Neural cell (in vitro differentiated cells): ENCODE measurements at regions not wholly inside any gene's neighbourhood (a gene's known extent, or its start where the extent isn't known, plus 50 kb on each side); places are given as distances from the start of the nearest gene placed in this dataset.

Experiments used
- H2AFZ ChIP-seq: fragments of 200-600, 300-800 bp; sonication (generic), shearing (Covaris generic); 2 replicates; pipeline ENCODE4 v1.6.0; 2014; ENCODE audit warnings: low read depth, mild to moderate bottlenecking, antibody characterized with exemption, low read length, moderate library complexity
- H3F3A ChIP-seq: fragments of 200-600 bp; shearing (Covaris generic); 2 replicates; pipeline ENCODE4 v1.6.1; 2016; ENCODE audit warnings: mild to moderate bottlenecking, moderate library complexity, mixed read lengths, antibody characterized with exemption, low read length; ENCODE audit not compliant: insufficient read depth, poor library complexity, severe bottlenecking
- H3K27ac ChIP-seq: fragments of 200-600, 300-800 bp; sonication (generic), shearing (Covaris generic); 2 replicates; pipeline ENCODE4 v1.5.1; 2014; ENCODE audit warnings: mild to moderate bottlenecking, low read length, moderate library complexity
- H3K27me3 ChIP-seq: fragments of 300-800, 200-600 bp; sonication (generic), shearing (Covaris generic); 2 replicates; pipeline ENCODE4 v1.6.0; 2014; ENCODE audit warnings: mild to moderate bottlenecking, low read depth, low read length, moderate library complexity; ENCODE audit not compliant: insufficient read depth
- H3K36me3 ChIP-seq: fragments of 300-800, 200-600 bp; sonication (generic), shearing (Covaris generic); 2 replicates; pipeline ENCODE4 v1.5.1; 2014; ENCODE audit warnings: mild to moderate bottlenecking, antibody characterized with exemption, low read length, moderate library complexity; ENCODE audit not compliant: insufficient read depth
- H3K4me2 ChIP-seq: fragments of 300-800, 200-600 bp; sonication (generic), shearing (Covaris generic); 2 replicates; pipeline ENCODE4 v1.6.0; 2014; ENCODE audit warnings: mild to moderate bottlenecking, low read length
- H3K4me3 ChIP-seq: fragments of 300-800, 200-600 bp; sonication (generic), shearing (Covaris generic); 2 replicates; pipeline ENCODE4 v1.5.1; 2014; ENCODE audit warnings: mild to moderate bottlenecking, low read length, moderate library complexity
- H3K79me2 ChIP-seq: fragments of 200-600 bp; shearing (Covaris generic); replicated peaks from 2 replicates; pipeline ENCODE4 v1.6.0; 2014; ENCODE audit warnings: mild to moderate bottlenecking, low read length, moderate library complexity; ENCODE audit not compliant: insufficient read depth
- H3K9ac ChIP-seq: fragments of 300-800, 200-600 bp; sonication (generic), shearing (Covaris generic); 2 replicates; pipeline ENCODE4 v1.6.1; 2016; ENCODE audit warnings: mild to moderate bottlenecking, low read length, mixed read lengths
- H3K9me2 ChIP-seq: fragments of 200-600 bp; shearing (Covaris generic); 2 replicates; pipeline ENCODE4 v1.6.1; 2016; ENCODE audit warnings: mild to moderate bottlenecking, low read length, mixed read lengths; ENCODE audit not compliant: insufficient read depth
- H3K9me3 ChIP-seq: fragments of 200-600, 300-800 bp; sonication (generic), shearing (Covaris generic); 2 replicates; pipeline ENCODE4 v1.6.1; 2016; ENCODE audit warnings: mild to moderate bottlenecking, mixed run types, low read length, moderate library complexity, mixed read lengths
- H4K20me1 ChIP-seq: fragments of 200-600 bp; shearing (Covaris generic); 2 replicates; pipeline ENCODE4 v1.6.1; 2016; ENCODE audit warnings: mild to moderate bottlenecking, mixed run types; ENCODE audit not compliant: insufficient read depth
- CTCF ChIP-seq: fragments of 450-650 bp; IDR thresholded peaks from 2 replicates; pipeline ENCODE4 v1.5.1; 2014; ENCODE audit warnings: antibody characterized with exemption, mild to moderate bottlenecking, moderate library complexity; ENCODE audit not compliant: poor library complexity, severe bottlenecking
- EP300 ChIP-seq: fragments of 450-650 bp; conservative IDR thresholded peaks from 2 replicates; pipeline ENCODE4 v1.6.1; 2014; ENCODE audit warnings: antibody characterized with exemption, mild to moderate bottlenecking, moderate library complexity; ENCODE audit not compliant: poor library complexity, severe bottlenecking
- EZH2 ChIP-seq: fragments of 200-600, 300-800 bp; shearing (Covaris generic), sonication (generic); IDR thresholded peaks from 2 replicates; pipeline ENCODE4 v1.6.1; 2014; ENCODE audit warnings: antibody characterized with exemption, low read length, borderline replicate concordance, mild to moderate bottlenecking; ENCODE audit not compliant: insufficient read depth, poor library complexity, severe bottlenecking
- MXI1 ChIP-seq: fragments of 450-650 bp; conservative IDR thresholded peaks from 2 replicates; pipeline ENCODE4 v1.6.1; 2014; ENCODE audit warnings: antibody characterized with exemption, mild to moderate bottlenecking; ENCODE audit not compliant: poor library complexity, severe bottlenecking
- POLR2AphosphoS5 ChIP-seq: IDR thresholded peaks from 2 replicates; pipeline ENCODE4 v1.6.1; 2012
- RAD21 ChIP-seq: fragments of 450-650 bp; conservative IDR thresholded peaks from 2 replicates; pipeline ENCODE4 v1.6.1; 2014; ENCODE audit warnings: antibody characterized with exemption, mild to moderate bottlenecking, moderate library complexity
- SMC3 ChIP-seq: fragments of 450-650 bp; conservative IDR thresholded peaks from 2 replicates; pipeline ENCODE4 v1.6.1; 2014; ENCODE audit warnings: antibody characterized with exemption, mild to moderate bottlenecking, moderate library complexity; ENCODE audit not compliant: poor library complexity
- TAF1 ChIP-seq: IDR thresholded peaks from 2 replicates; pipeline ENCODE4 v1.6.1; 2012; ENCODE audit warnings: low read depth
- TF ChIP-seq, protein P1 (sequence below): IDR thresholded peaks from 2 replicates; pipeline ENCODE4 v1.6.1; 2012; ENCODE audit warnings: borderline replicate concordance

- no peak overlapping the region for H3K9ac ChIP-seq
- H3F3A ChIP-seq = no peaks in the 10 kb centered on the region
- no peaks in the 10 kb centered on the region for H3K36me3 ChIP-seq
- no peak overlapping the region for H3K27ac ChIP-seq
- no peak overlapping the region for H3K4me2 ChIP-seq
- no peak overlapping the region for H3K4me3 ChIP-seq
- no peaks in the 10 kb centered on the region for H3K9me3 ChIP-seq
- TF ChIP-seq, protein P1, sequence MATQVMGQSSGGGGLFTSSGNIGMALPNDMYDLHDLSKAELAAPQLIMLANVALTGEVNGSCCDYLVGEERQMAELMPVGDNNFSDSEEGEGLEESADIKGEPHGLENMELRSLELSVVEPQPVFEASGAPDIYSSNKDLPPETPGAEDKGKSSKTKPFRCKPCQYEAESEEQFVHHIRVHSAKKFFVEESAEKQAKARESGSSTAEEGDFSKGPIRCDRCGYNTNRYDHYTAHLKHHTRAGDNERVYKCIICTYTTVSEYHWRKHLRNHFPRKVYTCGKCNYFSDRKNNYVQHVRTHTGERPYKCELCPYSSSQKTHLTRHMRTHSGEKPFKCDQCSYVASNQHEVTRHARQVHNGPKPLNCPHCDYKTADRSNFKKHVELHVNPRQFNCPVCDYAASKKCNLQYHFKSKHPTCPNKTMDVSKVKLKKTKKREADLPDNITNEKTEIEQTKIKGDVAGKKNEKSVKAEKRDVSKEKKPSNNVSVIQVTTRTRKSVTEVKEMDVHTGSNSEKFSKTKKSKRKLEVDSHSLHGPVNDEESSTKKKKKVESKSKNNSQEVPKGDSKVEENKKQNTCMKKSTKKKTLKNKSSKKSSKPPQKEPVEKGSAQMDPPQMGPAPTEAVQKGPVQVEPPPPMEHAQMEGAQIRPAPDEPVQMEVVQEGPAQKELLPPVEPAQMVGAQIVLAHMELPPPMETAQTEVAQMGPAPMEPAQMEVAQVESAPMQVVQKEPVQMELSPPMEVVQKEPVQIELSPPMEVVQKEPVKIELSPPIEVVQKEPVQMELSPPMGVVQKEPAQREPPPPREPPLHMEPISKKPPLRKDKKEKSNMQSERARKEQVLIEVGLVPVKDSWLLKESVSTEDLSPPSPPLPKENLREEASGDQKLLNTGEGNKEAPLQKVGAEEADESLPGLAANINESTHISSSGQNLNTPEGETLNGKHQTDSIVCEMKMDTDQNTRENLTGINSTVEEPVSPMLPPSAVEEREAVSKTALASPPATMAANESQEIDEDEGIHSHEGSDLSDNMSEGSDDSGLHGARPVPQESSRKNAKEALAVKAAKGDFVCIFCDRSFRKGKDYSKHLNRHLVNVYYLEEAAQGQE = no peak
- TF ChIP-seq POLR2AphosphoS5 (no peak), RAD21 (no peak), MXI1 (no peak), EP300 (no peak), EZH2 (no peak), SMC3 (no peak)
- H3K9me2 ChIP-seq = no peaks in the 10 kb centered on the region
- H2AFZ ChIP-seq = no peak overlapping the region
- H4K20me1 ChIP-seq = no peaks in the 10 kb centered on the region
- no peaks in the 10 kb centered on the region for H3K79me2 ChIP-seq
- no peaks in the 10 kb centered on the region for H3K27me3 ChIP-seq
Measured at GRCh38 chr12:38056701-38057689, 259.6 kb upstream of the ALG10B start.

GRCh38 chr12:38099686-38100085, 216.9 kb upstream of the ALG10B start:
- H2AFZ ChIP-seq = no peak overlapping the region
- H3F3A ChIP-seq = no peaks in the 10 kb centered on the region
- no peaks in the 10 kb centered on the region for H3K9me3 ChIP-seq
- H4K20me1 ChIP-seq = no peaks in the 10 kb centered on the region
- H3K79me2 ChIP-seq = no peaks in the 10 kb centered on the region
- H3K27me3 ChIP-seq = no peaks in the 10 kb centered on the region
- TF ChIP-seq RAD21 (no peak), TAF1 (no peak), POLR2AphosphoS5 (no peak), MXI1 (no peak), EZH2 (no peak), SMC3 (no peak), EP300 (no peak), CTCF (no peak)
- TF ChIP-seq, protein P1 = no peak
- no peaks in the 10 kb centered on the region for H3K36me3 ChIP-seq
- H3K4me3 ChIP-seq = no peak overlapping the region
- no peaks in the 10 kb centered on the region for H3K9me2 ChIP-seq
- H3K9ac ChIP-seq = no peak overlapping the region
- no peak overlapping the region for H3K4me2 ChIP-seq
- H3K27ac ChIP-seq = no peak overlapping the region
